ENCODE measurements at regions not wholly inside any gene's neighbourhood (a gene's known extent, or its start where the extent isn't known, plus 50 kb on each side); places are given as distances from the start of the nearest gene placed in this dataset.

- no peak for ATAC-seq
- TF ChIP-seq TCF4 (CRISPR knock-in tag; IDR thresholded peaks at IDR 0.05; ENCODE audit: borderline replicate concordance), result no peak
- TF ChIP-seq ZNF70 (CRISPR knock-in tag; IDR thresholded peaks at IDR 0.05), result no peak
- no peak for TF ChIP-seq ZFP3 (CRISPR knock-in tag; IDR thresholded peaks at IDR 0.05)
- TF ChIP-seq CSDC2 (CRISPR knock-in tag; IDR thresholded peaks at IDR 0.05), result no peak
- TF ChIP-seq, protein P1, sequence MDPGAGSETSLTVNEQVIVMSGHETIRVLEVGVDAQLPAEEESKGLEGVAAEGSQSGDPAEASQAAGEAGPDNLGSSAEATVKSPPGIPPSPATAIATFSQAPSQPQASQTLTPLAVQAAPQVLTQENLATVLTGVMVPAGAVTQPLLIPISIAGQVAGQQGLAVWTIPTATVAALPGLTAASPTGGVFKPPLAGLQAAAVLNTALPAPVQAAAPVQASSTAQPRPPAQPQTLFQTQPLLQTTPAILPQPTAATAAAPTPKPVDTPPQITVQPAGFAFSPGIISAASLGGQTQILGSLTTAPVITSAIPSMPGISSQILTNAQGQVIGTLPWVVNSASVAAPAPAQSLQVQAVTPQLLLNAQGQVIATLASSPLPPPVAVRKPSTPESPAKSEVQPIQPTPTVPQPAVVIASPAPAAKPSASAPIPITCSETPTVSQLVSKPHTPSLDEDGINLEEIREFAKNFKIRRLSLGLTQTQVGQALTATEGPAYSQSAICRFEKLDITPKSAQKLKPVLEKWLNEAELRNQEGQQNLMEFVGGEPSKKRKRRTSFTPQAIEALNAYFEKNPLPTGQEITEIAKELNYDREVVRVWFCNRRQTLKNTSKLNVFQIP (CRISPR knock-in tag; IDR thresholded peaks at IDR 0.05; ENCODE audit: borderline replicate concordance, low read depth), result no peak
- TF ChIP-seq ZNF8 (CRISPR knock-in tag; IDR thresholded peaks at IDR 0.05), result no peak
- no peak for TF ChIP-seq RARB (CRISPR knock-in tag; IDR thresholded peaks at IDR 0.05)
- no peak for TF ChIP-seq TOX (CRISPR knock-in tag; IDR thresholded peaks at IDR 0.05; ENCODE audit: borderline replicate concordance)
- no peak for TF ChIP-seq ZFP30 (CRISPR knock-in tag; IDR thresholded peaks at IDR 0.05)
- no peak for TF ChIP-seq OSR1 (CRISPR knock-in tag; IDR thresholded peaks at IDR 0.05)
- TF ChIP-seq ZC3H10 (CRISPR knock-in tag; IDR thresholded peaks at IDR 0.05), result no peak
- TF ChIP-seq, protein P2, sequence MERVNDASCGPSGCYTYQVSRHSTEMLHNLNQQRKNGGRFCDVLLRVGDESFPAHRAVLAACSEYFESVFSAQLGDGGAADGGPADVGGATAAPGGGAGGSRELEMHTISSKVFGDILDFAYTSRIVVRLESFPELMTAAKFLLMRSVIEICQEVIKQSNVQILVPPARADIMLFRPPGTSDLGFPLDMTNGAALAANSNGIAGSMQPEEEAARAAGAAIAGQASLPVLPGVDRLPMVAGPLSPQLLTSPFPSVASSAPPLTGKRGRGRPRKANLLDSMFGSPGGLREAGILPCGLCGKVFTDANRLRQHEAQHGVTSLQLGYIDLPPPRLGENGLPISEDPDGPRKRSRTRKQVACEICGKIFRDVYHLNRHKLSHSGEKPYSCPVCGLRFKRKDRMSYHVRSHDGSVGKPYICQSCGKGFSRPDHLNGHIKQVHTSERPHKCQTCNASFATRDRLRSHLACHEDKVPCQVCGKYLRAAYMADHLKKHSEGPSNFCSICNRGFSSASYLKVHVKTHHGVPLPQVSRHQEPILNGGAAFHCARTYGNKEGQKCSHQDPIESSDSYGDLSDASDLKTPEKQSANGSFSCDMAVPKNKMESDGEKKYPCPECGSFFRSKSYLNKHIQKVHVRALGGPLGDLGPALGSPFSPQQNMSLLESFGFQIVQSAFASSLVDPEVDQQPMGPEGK (CRISPR knock-in tag; IDR thresholded peaks at IDR 0.05; ENCODE audit: borderline replicate concordance), result no peak
- TF ChIP-seq ARNTL (CRISPR knock-in tag; IDR thresholded peaks at IDR 0.05; ENCODE audit: borderline replicate concordance, low read depth), result no peak
- TF ChIP-seq CREB5 (CRISPR knock-in tag; IDR thresholded peaks at IDR 0.05; ENCODE audit: low read depth), result no peak
- no peak for TF ChIP-seq ZNF565 (CRISPR knock-in tag; conservative IDR thresholded peaks at IDR 0.05; ENCODE audit: low read depth)
- TF ChIP-seq ISL1 (CRISPR knock-in tag; IDR thresholded peaks at IDR 0.05), result no peak
- TF ChIP-seq PPARA (CRISPR knock-in tag; IDR thresholded peaks at IDR 0.05; ENCODE audit: borderline replicate concordance), result no peak
- TF ChIP-seq TSHZ2 (CRISPR knock-in tag; IDR thresholded peaks at IDR 0.05), result no peak
- TF ChIP-seq SNAI2 (CRISPR knock-in tag; IDR thresholded peaks at IDR 0.05), result no peak
Measured at GRCh38 chr10:44042075-44042770, 342.7 kb downstream of the CXCL12 start.

GRCh38 chr10:44039599-44039998, 345.3 kb downstream of the CXCL12 start:
- no peak for TF ChIP-seq ZNF8 (CRISPR knock-in tag; IDR thresholded peaks at IDR 0.05)
- no peak for TF ChIP-seq CSDC2 (CRISPR knock-in tag; IDR thresholded peaks at IDR 0.05)
- TF ChIP-seq CREB5 (CRISPR knock-in tag; IDR thresholded peaks at IDR 0.05; ENCODE audit: low read depth), result no peak
- TF ChIP-seq BACH2 (CRISPR knock-in tag; IDR thresholded peaks at IDR 0.05; ENCODE audit: borderline replicate concordance), result no peak
- TF ChIP-seq, protein P3, sequence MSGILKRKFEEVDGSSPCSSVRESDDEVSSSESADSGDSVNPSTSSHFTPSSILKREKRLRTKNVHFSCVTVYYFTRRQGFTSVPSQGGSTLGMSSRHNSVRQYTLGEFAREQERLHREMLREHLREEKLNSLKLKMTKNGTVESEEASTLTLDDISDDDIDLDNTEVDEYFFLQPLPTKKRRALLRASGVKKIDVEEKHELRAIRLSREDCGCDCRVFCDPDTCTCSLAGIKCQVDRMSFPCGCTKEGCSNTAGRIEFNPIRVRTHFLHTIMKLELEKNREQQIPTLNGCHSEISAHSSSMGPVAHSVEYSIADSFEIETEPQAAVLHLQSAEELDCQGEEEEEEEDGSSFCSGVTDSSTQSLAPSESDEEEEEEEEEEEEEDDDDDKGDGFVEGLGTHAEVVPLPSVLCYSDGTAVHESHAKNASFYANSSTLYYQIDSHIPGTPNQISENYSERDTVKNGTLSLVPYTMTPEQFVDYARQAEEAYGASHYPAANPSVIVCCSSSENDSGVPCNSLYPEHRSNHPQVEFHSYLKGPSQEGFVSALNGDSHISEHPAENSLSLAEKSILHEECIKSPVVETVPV (CRISPR knock-in tag; IDR thresholded peaks at IDR 0.05), result no peak
- no peak for TF ChIP-seq OSR1 (CRISPR knock-in tag; IDR thresholded peaks at IDR 0.05)
- TF ChIP-seq ZFP30 (CRISPR knock-in tag; IDR thresholded peaks at IDR 0.05), result no peak
- TF ChIP-seq GLIS3 (CRISPR knock-in tag; IDR thresholded peaks at IDR 0.05), result no peak
- TF ChIP-seq PPARA (CRISPR knock-in tag; IDR thresholded peaks at IDR 0.05; ENCODE audit: borderline replicate concordance), result no peak
- TF ChIP-seq RARB (CRISPR knock-in tag; IDR thresholded peaks at IDR 0.05), result no peak
- TF ChIP-seq TCF4 (CRISPR knock-in tag; IDR thresholded peaks at IDR 0.05; ENCODE audit: borderline replicate concordance), result no peak
- TF ChIP-seq SNAI2 (CRISPR knock-in tag; IDR thresholded peaks at IDR 0.05), result no peak
- TF ChIP-seq TSHZ2 (CRISPR knock-in tag; IDR thresholded peaks at IDR 0.05), result no peak
- TF ChIP-seq ARNTL (CRISPR knock-in tag; IDR thresholded peaks at IDR 0.05; ENCODE audit: borderline replicate concordance, low read depth), result no peak
- TF ChIP-seq ZNF70 (CRISPR knock-in tag; IDR thresholded peaks at IDR 0.05), result no peak
- TF ChIP-seq, protein P1 (CRISPR knock-in tag; IDR thresholded peaks at IDR 0.05; ENCODE audit: borderline replicate concordance, low read depth), result no peak
- TF ChIP-seq ZNF565 (CRISPR knock-in tag; conservative IDR thresholded peaks at IDR 0.05; ENCODE audit: low read depth), result no peak
- TF ChIP-seq ZC3H10 (CRISPR knock-in tag; IDR thresholded peaks at IDR 0.05), result no peak
- no peak for ATAC-seq

All from SK-N-SH treated with all-trans-retinoic acid at 6 μM for 48 hours (cell line).